ENCODE measurements at regions not wholly inside any gene's neighbourhood (a gene's known extent, or its start where the extent isn't known, plus 50 kb on each side); places are given as distances from the start of the nearest gene placed in this dataset.

DNA sequence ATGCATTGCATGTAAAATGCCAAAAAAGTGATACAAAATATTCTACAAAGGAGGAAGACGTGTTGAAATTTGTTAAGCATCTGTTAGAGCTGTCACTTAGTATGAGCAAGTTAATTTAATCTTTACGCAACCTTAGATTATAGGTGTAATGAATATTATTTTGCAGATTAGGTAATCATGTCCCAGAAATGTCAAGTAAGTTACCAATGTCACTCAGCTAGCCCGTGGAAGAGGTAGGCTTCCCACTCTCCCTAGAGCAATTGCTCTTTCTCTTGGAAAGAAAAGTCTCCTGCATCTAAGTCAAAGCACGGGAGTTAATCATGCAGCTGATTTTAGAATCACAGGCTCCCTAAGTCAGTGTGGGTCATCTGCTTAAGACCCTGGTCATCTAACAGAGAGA lies 830.4 kb upstream of the IGFBP3 start:
- H3K9me3 Mint-ChIP-seq (ENCODE audit: unreplicated experiment): no peaks in the 10 kb centered on the region
- peak overlapping the region; percentile 48 for H3K27ac Mint-ChIP-seq (ENCODE audit: unreplicated experiment)
- H3K36me3 Mint-ChIP-seq (ENCODE audit: unreplicated experiment): no peaks in the 10 kb centered on the region
- TF ChIP-seq, protein P1, sequence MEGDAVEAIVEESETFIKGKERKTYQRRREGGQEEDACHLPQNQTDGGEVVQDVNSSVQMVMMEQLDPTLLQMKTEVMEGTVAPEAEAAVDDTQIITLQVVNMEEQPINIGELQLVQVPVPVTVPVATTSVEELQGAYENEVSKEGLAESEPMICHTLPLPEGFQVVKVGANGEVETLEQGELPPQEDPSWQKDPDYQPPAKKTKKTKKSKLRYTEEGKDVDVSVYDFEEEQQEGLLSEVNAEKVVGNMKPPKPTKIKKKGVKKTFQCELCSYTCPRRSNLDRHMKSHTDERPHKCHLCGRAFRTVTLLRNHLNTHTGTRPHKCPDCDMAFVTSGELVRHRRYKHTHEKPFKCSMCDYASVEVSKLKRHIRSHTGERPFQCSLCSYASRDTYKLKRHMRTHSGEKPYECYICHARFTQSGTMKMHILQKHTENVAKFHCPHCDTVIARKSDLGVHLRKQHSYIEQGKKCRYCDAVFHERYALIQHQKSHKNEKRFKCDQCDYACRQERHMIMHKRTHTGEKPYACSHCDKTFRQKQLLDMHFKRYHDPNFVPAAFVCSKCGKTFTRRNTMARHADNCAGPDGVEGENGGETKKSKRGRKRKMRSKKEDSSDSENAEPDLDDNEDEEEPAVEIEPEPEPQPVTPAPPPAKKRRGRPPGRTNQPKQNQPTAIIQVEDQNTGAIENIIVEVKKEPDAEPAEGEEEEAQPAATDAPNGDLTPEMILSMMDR (IDR thresholded peaks at IDR 0.05): no peak
- H3K4me3 Mint-ChIP-seq (ENCODE audit: unreplicated experiment): no peak overlapping the region
- peaks cover 57% of the 10 kb centered on the region for H3K4me1 Mint-ChIP-seq (ENCODE audit: unreplicated experiment)
- H3K27me3 Mint-ChIP-seq (ENCODE audit: unreplicated experiment): no peaks in the 10 kb centered on the region
- DNase-seq (ENCODE audit: extremely low spot score, unreplicated experiment): no peak

DNA sequence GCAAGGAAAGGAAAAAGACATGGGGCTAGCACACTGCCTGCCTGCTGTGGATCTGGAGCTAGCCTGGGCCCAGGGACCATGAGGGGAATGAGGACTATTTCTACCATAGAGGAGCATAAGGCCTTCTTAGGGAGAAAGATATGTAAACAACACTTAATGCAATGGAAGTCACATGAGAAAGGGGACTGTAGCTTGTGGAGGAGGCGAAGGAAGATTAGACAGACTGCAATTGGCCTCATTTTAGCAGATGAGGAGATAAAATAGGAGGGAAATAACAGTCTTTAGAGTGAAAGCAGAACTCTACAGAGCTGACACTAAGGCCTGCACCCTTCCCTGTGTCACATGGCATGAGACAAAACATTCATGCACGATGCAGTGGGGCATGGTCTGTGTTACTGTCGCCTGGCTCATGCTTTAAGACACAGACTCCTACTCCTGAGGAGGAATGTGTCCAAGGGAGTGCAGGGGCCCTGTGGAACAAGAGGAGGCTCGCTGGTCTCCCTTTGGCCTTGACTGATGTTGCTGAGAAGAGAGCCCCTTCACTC lies 829.3 kb upstream of the IGFBP3 start:
- Mint-ChIP-seq H3K27me3 (ENCODE audit: unreplicated experiment) (no peaks in the 10 kb centered on the region), H3K9me3 (ENCODE audit: unreplicated experiment) (no peaks in the 10 kb centered on the region), H3K4me1 (ENCODE audit: unreplicated experiment) (peaks cover 55% of the 10 kb centered on the region), H3K4me3 (ENCODE audit: unreplicated experiment) (no peak overlapping the region), H3K36me3 (ENCODE audit: unreplicated experiment) (no peaks in the 10 kb centered on the region), H3K27ac (ENCODE audit: unreplicated experiment) (no peak overlapping the region)
- TF ChIP-seq, protein P1 (IDR thresholded peaks at IDR 0.05): no peak
- DNase-seq (ENCODE audit: extremely low spot score, unreplicated experiment): no peak

DNA sequence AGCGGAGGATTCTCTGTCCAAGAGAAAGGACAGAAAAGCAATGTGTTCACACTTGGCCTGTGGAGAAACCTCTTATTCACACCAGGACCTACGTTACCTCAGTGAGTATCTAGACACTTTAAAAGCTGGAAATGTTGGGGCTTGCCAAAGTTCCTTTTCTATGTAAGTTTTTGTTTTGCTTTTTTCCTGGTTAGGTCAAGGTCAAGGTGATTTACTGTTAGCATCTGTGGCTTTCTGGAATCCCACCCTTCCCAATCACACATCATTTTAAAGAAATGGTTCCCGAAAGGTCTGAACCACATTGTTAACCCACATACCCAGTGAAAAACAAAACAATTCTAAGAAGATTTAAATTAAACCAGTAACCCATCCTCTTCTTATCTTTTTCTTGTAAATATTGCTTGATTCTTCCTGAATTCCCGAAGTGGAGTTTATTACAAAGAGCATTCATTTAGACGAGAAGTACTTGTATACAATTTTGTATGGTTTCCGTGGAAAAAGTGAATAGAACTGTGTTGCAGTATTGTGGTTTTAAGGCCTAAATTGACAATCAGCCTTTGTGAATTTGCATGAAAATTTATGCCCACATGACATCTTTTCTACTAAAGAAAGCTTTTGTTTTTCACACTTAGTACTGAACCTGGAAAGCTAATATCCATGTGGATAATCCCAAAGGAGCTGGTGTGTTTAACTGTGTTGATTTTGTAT lies 827.0 kb upstream of the IGFBP3 start:
- peaks cover 34% of the 10 kb centered on the region for H3K4me1 Mint-ChIP-seq (ENCODE audit: unreplicated experiment)
- no peaks in the 10 kb centered on the region for H3K36me3 Mint-ChIP-seq (ENCODE audit: unreplicated experiment)
- no peaks in the 10 kb centered on the region for H3K9me3 Mint-ChIP-seq (ENCODE audit: unreplicated experiment)
- H3K27ac Mint-ChIP-seq (ENCODE audit: unreplicated experiment): peak overlapping the region; percentile 11
- H3K27me3 Mint-ChIP-seq (ENCODE audit: unreplicated experiment): no peaks in the 10 kb centered on the region
- DNase-seq (ENCODE audit: extremely low spot score, unreplicated experiment): no peak
- H3K4me3 Mint-ChIP-seq (ENCODE audit: unreplicated experiment): no peak overlapping the region
- TF ChIP-seq, protein P1 (IDR thresholded peaks at IDR 0.05): no peak

GRCh38 chr7:46746695-46747687 lies 825.9 kb upstream of the IGFBP3 start:
- TF ChIP-seq, protein P1 (IDR thresholded peaks at IDR 0.05): no peak
- Mint-ChIP-seq H3K4me1 (ENCODE audit: unreplicated experiment) (peaks cover 33% of the 10 kb centered on the region), H3K27ac (ENCODE audit: unreplicated experiment) (no peak overlapping the region), H3K4me3 (ENCODE audit: unreplicated experiment) (no peak overlapping the region), H3K27me3 (ENCODE audit: unreplicated experiment) (no peaks in the 10 kb centered on the region), H3K9me3 (ENCODE audit: unreplicated experiment) (no peaks in the 10 kb centered on the region), H3K36me3 (ENCODE audit: unreplicated experiment) (no peaks in the 10 kb centered on the region)
- no peak for DNase-seq (ENCODE audit: extremely low spot score, unreplicated experiment)

DNA sequence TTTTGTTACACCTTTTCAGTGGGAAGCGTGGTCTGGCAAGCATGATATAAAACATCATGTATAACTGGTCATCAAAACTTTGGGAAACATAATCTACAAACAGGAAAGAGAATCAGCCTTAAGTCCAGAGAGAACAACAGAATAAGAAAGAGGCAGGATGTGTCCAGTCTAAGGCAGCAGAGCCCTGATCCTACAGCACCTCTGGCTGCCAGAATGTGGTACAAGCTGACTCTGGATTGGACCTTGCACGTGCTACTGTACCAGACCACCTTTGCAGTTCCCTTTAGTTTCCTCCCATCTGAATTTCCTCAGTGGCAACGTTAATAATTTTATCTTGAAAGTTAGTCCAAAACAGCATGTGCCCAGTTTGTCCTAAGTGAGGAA lies 824.6 kb upstream of the IGFBP3 start:
- DNase-seq (ENCODE audit: extremely low spot score, unreplicated experiment): no peak
- Mint-ChIP-seq H3K27me3 (ENCODE audit: unreplicated experiment) (no peaks in the 10 kb centered on the region), H3K9me3 (ENCODE audit: unreplicated experiment) (no peaks in the 10 kb centered on the region), H3K27ac (ENCODE audit: unreplicated experiment) (no peak overlapping the region), H3K36me3 (ENCODE audit: unreplicated experiment) (no peaks in the 10 kb centered on the region), H3K4me1 (ENCODE audit: unreplicated experiment) (peaks cover 34% of the 10 kb centered on the region), H3K4me3 (ENCODE audit: unreplicated experiment) (no peak overlapping the region)
- TF ChIP-seq, protein P1 (IDR thresholded peaks at IDR 0.05): peak; percentile 36
